Parathyroid adenoma (tissue), 2 donors: ENCODE measurements at regions not wholly inside any gene's neighbourhood (a gene's known extent, or its start where the extent isn't known, plus 50 kb on each side); places are given as distances from the start of the nearest gene placed in this dataset.

Experiments used
- H2AFZ ChIP-seq: fragments of 300-600 bp; sonication (generic); one replicate; pipeline ENCODE4 v1.7.0; 2017; ENCODE audit warnings: antibody characterized with exemption, mild to moderate bottlenecking
- H3K27ac ChIP-seq: fragments of 300-600 bp; sonication (generic); one replicate; pipeline ENCODE4 v1.7.0; 2017
- H3K27me3 ChIP-seq: fragments of 300-600 bp; sonication (generic); one replicate; pipeline ENCODE4 v1.7.0; 2017; ENCODE audit warnings: low read length; ENCODE audit not compliant: control insufficient read depth, insufficient read depth
- H3K36me3 ChIP-seq: fragments of 300-600 bp; sonication (generic); one replicate; pipeline ENCODE4 v1.7.0; 2017; ENCODE audit warnings: low read length; ENCODE audit not compliant: control insufficient read depth, insufficient read depth
- H3K4me1 ChIP-seq: fragments of 300-600 bp; sonication (generic); one replicate; pipeline ENCODE4 v1.7.0; 2017; ENCODE audit warnings: control low read depth
- H3K4me2 ChIP-seq: fragments of 300-600 bp; sonication (generic); one replicate; pipeline ENCODE4 v1.7.0; 2017; ENCODE audit warnings: low read length
- H3K4me3 ChIP-seq: fragments of 300-600 bp; sonication (generic); one replicate; pipeline ENCODE4 v1.7.0; 2017; ENCODE audit warnings: low read depth, low read length
- H3K79me2 ChIP-seq: fragments of 300-600 bp; sonication (generic); one replicate; pipeline ENCODE4 v1.7.0; 2017; ENCODE audit warnings: control low read depth
- H3K9ac ChIP-seq: fragments of 300-600 bp; sonication (generic); one replicate; pipeline ENCODE4 v1.7.0; 2017; ENCODE audit warnings: mild to moderate bottlenecking
- H3K9me3 ChIP-seq: fragments of 300-600 bp; sonication (generic); one replicate; pipeline ENCODE4 v1.7.0; 2017; ENCODE audit warnings: low read length; ENCODE audit not compliant: control insufficient read depth
- TF ChIP-seq, protein P1 (sequence below): fragments of 300-600 bp; sonication (generic); IDR thresholded peaks from one replicate; pipeline ENCODE4 v1.7.0; 2017; ENCODE audit warnings: antibody characterized with exemption, mild to moderate bottlenecking
- donor health status: primary hyperparathyroidism.

DNA sequence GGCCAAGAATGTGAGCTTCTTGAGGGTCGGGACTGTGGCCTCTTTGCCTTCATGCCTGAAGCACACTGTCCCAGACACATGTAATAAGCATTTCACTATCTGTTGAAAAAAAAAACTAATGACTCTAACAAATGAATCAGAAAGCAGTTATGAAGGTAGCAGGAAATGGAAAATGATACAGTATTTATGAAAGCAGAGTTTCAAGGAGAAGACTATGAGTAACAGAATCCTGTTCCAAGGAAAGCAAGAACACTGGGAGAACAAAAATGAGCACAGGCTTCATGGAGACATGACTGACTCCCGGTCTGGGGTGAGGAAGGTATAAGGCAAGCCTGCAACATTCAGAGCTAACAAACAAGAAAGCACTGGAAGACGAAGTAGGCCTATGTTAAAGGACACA is 190.8 kb downstream of the RNF152 start:
- no peak overlapping the region for H3K4me3 ChIP-seq
- no peaks in the 10 kb centered on the region for H3K4me1 ChIP-seq
- TF ChIP-seq, protein P1, sequence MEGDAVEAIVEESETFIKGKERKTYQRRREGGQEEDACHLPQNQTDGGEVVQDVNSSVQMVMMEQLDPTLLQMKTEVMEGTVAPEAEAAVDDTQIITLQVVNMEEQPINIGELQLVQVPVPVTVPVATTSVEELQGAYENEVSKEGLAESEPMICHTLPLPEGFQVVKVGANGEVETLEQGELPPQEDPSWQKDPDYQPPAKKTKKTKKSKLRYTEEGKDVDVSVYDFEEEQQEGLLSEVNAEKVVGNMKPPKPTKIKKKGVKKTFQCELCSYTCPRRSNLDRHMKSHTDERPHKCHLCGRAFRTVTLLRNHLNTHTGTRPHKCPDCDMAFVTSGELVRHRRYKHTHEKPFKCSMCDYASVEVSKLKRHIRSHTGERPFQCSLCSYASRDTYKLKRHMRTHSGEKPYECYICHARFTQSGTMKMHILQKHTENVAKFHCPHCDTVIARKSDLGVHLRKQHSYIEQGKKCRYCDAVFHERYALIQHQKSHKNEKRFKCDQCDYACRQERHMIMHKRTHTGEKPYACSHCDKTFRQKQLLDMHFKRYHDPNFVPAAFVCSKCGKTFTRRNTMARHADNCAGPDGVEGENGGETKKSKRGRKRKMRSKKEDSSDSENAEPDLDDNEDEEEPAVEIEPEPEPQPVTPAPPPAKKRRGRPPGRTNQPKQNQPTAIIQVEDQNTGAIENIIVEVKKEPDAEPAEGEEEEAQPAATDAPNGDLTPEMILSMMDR: no peak
- H2AFZ ChIP-seq: no peak overlapping the region
- no peaks in the 10 kb centered on the region for H3K36me3 ChIP-seq
- no peak overlapping the region for H3K27ac ChIP-seq
- no peaks in the 10 kb centered on the region for H3K9me3 ChIP-seq
- H3K9ac ChIP-seq: no peak overlapping the region
- no peak overlapping the region for H3K4me2 ChIP-seq
- H3K79me2 ChIP-seq: no peaks in the 10 kb centered on the region
- H3K27me3 ChIP-seq: no peaks in the 10 kb centered on the region

DNA sequence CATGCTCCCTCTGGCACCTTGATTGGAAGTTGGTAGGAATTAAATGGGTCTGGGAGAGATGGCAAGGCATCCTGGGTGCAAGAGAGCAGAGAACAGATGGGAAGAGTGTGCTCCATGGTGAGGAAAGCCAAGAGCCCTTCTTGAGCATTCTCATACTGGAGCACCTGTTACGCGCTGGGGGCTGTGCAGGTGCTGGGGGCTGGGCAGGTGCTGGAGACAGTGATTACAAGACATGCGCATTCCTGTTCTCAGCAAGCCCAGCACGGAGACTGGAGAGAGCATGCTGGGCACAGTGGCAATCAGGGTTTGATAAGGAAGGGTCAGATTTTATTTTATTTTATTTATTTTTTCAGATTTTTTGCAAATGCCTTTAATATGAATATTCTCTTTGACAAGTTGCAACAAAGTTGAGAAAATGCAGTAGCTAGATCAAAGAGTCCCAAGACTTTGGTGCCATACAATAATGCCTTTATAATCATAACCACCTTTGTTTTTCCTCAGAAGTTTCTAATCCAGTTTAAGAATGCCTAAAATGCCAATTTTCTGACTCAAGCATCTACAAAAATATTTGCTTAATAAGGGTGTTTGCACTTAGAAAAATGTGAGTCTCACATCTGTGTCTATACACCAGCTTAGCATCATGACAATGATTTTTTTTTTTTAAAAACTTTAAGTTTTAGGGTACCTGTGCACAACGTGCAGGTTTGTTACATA is 193.3 kb downstream of the RNF152 start:
- H3K27ac ChIP-seq: no peak overlapping the region
- H3K9me3 ChIP-seq: no peaks in the 10 kb centered on the region
- no peaks in the 10 kb centered on the region for H3K79me2 ChIP-seq
- no peaks in the 10 kb centered on the region for H3K27me3 ChIP-seq
- no peaks in the 10 kb centered on the region for H3K36me3 ChIP-seq
- no peak overlapping the region for H3K9ac ChIP-seq
- no peak overlapping the region for H3K4me3 ChIP-seq
- H2AFZ ChIP-seq: no peak overlapping the region
- no peaks in the 10 kb centered on the region for H3K4me1 ChIP-seq
- TF ChIP-seq, protein P1: no peak
- no peak overlapping the region for H3K4me2 ChIP-seq

DNA sequence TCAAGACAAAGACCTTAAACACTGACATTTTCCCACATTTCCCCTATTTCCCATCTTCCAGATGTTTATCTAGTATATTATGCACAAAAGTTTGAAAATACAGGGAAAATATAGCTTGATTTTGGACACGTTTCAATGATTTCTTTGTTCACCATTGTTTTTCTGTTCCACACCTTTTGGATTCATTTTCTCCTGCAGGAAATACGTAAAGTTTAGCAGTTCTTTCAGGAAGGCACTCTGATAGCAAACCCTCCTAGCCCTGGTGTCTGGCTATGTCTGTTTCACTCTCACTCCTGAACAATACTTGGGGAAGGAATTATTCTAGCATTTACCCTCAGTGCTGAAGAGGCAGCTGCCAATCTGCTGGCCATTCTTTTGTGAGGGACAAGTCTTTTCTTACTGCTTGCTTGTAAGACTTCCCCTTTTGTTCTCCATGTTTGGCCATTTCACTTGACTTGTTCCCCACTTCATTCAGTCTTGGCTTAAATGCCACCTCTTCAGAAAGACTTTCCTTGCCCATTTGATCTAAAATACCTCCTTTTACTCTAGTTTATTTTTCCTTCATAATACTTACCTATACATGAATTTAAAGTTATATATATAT is 195.4 kb downstream of the RNF152 start:
- no peaks in the 10 kb centered on the region for H3K4me1 ChIP-seq
- H3K4me2 ChIP-seq: no peak overlapping the region
- H3K79me2 ChIP-seq: no peaks in the 10 kb centered on the region
- no peaks in the 10 kb centered on the region for H3K36me3 ChIP-seq
- H3K9me3 ChIP-seq: no peaks in the 10 kb centered on the region
- H3K9ac ChIP-seq: no peak overlapping the region
- no peak overlapping the region for H3K27ac ChIP-seq
- no peak overlapping the region for H2AFZ ChIP-seq
- TF ChIP-seq, protein P1: no peak
- H3K27me3 ChIP-seq: no peaks in the 10 kb centered on the region
- no peak overlapping the region for H3K4me3 ChIP-seq

DNA sequence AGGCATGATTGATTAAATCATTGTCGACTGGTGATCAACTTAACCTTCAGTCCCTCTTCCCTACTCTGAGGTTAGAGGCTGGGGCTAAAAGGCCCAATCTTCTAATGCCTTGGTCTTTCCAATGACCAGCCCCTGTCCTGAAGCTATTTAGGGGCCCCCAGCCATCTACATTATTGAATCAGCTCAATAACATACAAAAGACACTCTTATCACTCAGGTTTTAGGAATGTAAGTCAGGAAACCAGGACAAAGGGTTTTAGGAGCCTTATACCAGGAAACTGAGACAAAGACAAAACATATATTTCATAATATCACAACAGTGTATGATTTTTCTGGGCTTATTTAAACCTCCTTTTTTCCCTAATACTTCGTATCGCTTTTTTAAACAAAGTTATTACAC is 198.6 kb downstream of the RNF152 start:
- Histone ChIP-seq H3K36me3 (no peaks in the 10 kb centered on the region), H3K9me3 (no peaks in the 10 kb centered on the region), H2AFZ (no peak overlapping the region), H3K27me3 (no peaks in the 10 kb centered on the region), H3K4me3 (no peak overlapping the region), H3K4me1 (no peaks in the 10 kb centered on the region), H3K79me2 (no peaks in the 10 kb centered on the region), H3K9ac (no peak overlapping the region), H3K27ac (no peak overlapping the region), H3K4me2 (no peak overlapping the region)
- TF ChIP-seq, protein P1: no peak
